PC-9 (cell line): ENCODE measurements at regions not wholly inside any gene's neighbourhood (a gene's known extent, or its start where the extent isn't known, plus 50 kb on each side); places are given as distances from the start of the nearest gene placed in this dataset.

Experiments
- BruUV-seq: library from RNA; stranded (reverse); fragments of 400-500 nt; replicated peaks from 2 replicates; lab custom pipeline; 2021; lab: Mats Ljungman, UMichigan
- CTCF ChIA-PET: fragments of 300-600 bp; sonication (Branson Sonifier 250); formaldehyde crosslinking; loops from one replicate; lab custom pipeline; 2022; ENCODE audit warnings: antibody characterized with exemption; lab: Charles Lee
- POLR2A ChIA-PET: fragments of 300-600 bp; sonication (Branson Sonifier 250); formaldehyde crosslinking; loops from one replicate; lab custom pipeline; 2022; ENCODE audit warnings: antibody characterized with exemption; ENCODE audit not compliant: unreplicated experiment; lab: Charles Lee
- DNase-seq, 2 experiments: peaks; one replicate each; pipeline versions ENCODE4 v3.0.0 to v3.0.0-alpha.2; 2015 to 2022; ENCODE audit warnings: mixed read lengths in 1 of 2
- H2AFZ ChIP-seq: fragments of 200-600 bp; sonication (generic); 2 replicates; pipeline ENCODE4 v1.8.1; 2017; ENCODE audit warnings: antibody characterized with exemption
- H3F3A ChIP-seq: fragments of 200-600 bp; sonication (generic); 2 replicates; pipeline ENCODE4 v1.8.1; 2017; ENCODE audit warnings: antibody characterized with exemption, mild to moderate bottlenecking, low read depth; ENCODE audit not compliant: insufficient read depth
- H3K27ac ChIP-seq: fragments of 200-600 bp; sonication (generic); 2 replicates; pipeline ENCODE4 v1.6.1; 2016; ENCODE audit warnings: mixed run types
- H3K27me3 ChIP-seq: fragments of 200-600 bp; sonication (generic); 2 replicates; pipeline ENCODE4 v1.6.1; 2016; ENCODE audit warnings: low read depth, mixed run types; ENCODE audit not compliant: insufficient read depth
- H3K36me3 ChIP-seq: fragments of 200-600 bp; sonication (generic); 2 replicates; pipeline ENCODE4 v1.6.1; 2016; ENCODE audit warnings: low read depth, mixed run types
- H3K4me1 ChIP-seq: fragments of 200-600 bp; sonication (generic); replicated peaks from 2 replicates; pipeline ENCODE4 v1.6.1; 2016; ENCODE audit warnings: mixed run types; ENCODE audit not compliant: insufficient read depth
- H3K4me2 ChIP-seq: fragments of 200-600 bp; sonication (generic); 2 replicates; pipeline ENCODE4 v1.6.1; 2017; ENCODE audit warnings: mixed run types
- H3K4me3 ChIP-seq: fragments of 200-600 bp; sonication (generic); 2 replicates; pipeline ENCODE4 v1.6.1; 2016; ENCODE audit warnings: mixed run types
- H3K79me2 ChIP-seq: fragments of 200-600 bp; sonication (generic); 2 replicates; pipeline ENCODE4 v1.6.1; 2017; ENCODE audit warnings: low read depth, mixed run types
- H3K9me2 ChIP-seq: fragments of 200-600 bp; sonication (generic); 2 replicates; pipeline ENCODE4 v1.8.1; 2017; ENCODE audit warnings: mild to moderate bottlenecking; ENCODE audit not compliant: insufficient read depth
- H3K9me3 ChIP-seq: fragments of 200-600 bp; sonication (generic); 2 replicates; pipeline ENCODE4 v1.8.1; 2016; ENCODE audit warnings: low read depth; ENCODE audit not compliant: insufficient read depth
- H4K20me1 ChIP-seq: fragments of 200-600 bp; sonication (generic); 2 replicates; pipeline ENCODE4 v1.8.1; 2017; ENCODE audit not compliant: insufficient read depth
- CTCF ChIP-seq: fragments of 200-600 bp; sonication (generic); conservative IDR thresholded peaks from 2 replicates; pipeline ENCODE4 v1.6.1; 2017; ENCODE audit warnings: mixed run types, antibody characterized with exemption, mild to moderate bottlenecking, moderate library complexity
- EZH2 ChIP-seq: fragments of 200-600 bp; sonication (generic); IDR thresholded peaks from 2 replicates; pipeline ENCODE4 v1.8.0; 2017; ENCODE audit warnings: antibody characterized with exemption, low read depth
- intact Hi-C: fragments of 100-400 bp; cut with micrococcal nuclease; formaldehyde crosslinking; loops from one replicate; pipeline ENCODE4 v1.10.0; 2022; ENCODE audit not compliant: unreplicated experiment

DNA sequence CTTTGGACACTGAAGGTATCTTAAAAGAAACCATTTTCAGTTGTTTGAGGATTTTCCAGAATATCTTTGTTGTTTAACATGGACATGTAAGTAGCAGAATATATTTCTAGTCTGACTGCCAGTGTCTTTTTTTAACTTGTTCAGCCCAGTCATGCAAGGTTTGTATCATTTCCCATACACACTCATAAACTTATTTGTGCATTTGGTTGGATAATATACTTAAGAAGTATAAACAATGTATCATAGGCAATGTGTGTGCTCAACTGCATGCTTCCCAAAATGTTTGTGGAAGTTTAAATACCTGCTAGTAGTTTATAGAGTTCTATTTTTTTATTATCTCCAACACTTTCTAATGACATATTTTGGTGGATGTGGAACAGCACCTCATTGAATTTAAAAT lies 707.4 kb upstream of the FBXO33 start:
- Histone ChIP-seq H3K79me2 (no peaks in the 10 kb centered on the region), H3K9me2 (no peaks in the 10 kb centered on the region), H3F3A (no peaks in the 10 kb centered on the region), H3K27ac (no peak overlapping the region), H3K9me3 (no peaks in the 10 kb centered on the region), H3K36me3 (no peaks in the 10 kb centered on the region), H2AFZ (no peak overlapping the region), H3K27me3 (no peaks in the 10 kb centered on the region), H3K4me1 (no peaks in the 10 kb centered on the region), H4K20me1 (no peaks in the 10 kb centered on the region), H3K4me3 (no peak overlapping the region), H3K4me2 (no peak overlapping the region)
- intact Hi-C loops: no loop called here
- BruUV-seq: no TSS peak
- CTCF ChIA-PET: no interaction called here
- POLR2A ChIA-PET: no interaction called here
- TF ChIP-seq CTCF (no peak), EZH2 (no peak)
- no peak for DNase-seq

- BruUV-seq: no TSS peak
- ChIA-PET POLR2A (no interaction called here), CTCF (no interaction called here)
- no peak overlapping the region for H2AFZ ChIP-seq
- intact Hi-C loops: no loop called here
- H3K4me2 ChIP-seq: no peak overlapping the region
- TF ChIP-seq CTCF (no peak), EZH2 (no peak)
- H3K27ac ChIP-seq: no peak overlapping the region
- H4K20me1 ChIP-seq: no peaks in the 10 kb centered on the region
- H3K4me3 ChIP-seq: no peak overlapping the region
- H3K27me3 ChIP-seq: no peaks in the 10 kb centered on the region
- H3K36me3 ChIP-seq: no peaks in the 10 kb centered on the region
- H3F3A ChIP-seq: no peaks in the 10 kb centered on the region
- H3K9me3 ChIP-seq: no peaks in the 10 kb centered on the region
- H3K9me2 ChIP-seq: no peaks in the 10 kb centered on the region
- no peaks in the 10 kb centered on the region for H3K79me2 ChIP-seq
- no peaks in the 10 kb centered on the region for H3K4me1 ChIP-seq
- no peak for DNase-seq
These were observed 701.2 kb upstream of the FBXO33 start for GRCh38 chr14:40133463-40133862.

DNA sequence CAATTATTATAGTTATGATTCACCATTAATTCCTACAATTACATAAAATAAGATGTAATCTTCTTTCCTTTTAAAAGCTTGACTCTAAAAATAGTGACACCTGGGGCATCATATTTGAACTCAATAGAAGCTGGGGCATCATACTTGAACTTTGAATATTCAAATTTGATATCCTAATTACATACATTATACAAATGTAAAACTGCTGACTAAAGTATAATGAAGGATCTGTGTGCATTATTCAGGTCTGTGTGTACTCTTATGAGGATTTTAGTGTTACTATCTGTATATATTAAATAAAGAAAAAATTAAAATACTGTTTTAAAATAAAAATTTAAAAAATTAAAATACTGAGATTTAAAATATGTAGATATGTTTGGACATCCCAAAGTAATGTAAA lies 696.9 kb upstream of the FBXO33 start:
- TF ChIP-seq EZH2 (no peak), CTCF (no peak)
- Histone ChIP-seq H3K9me2 (no peaks in the 10 kb centered on the region), H2AFZ (no peak overlapping the region), H3K27me3 (no peaks in the 10 kb centered on the region), H3K4me3 (no peak overlapping the region), H4K20me1 (no peaks in the 10 kb centered on the region), H3K36me3 (no peaks in the 10 kb centered on the region), H3K4me1 (no peaks in the 10 kb centered on the region), H3K4me2 (no peak overlapping the region), H3K27ac (no peak overlapping the region), H3F3A (no peaks in the 10 kb centered on the region), H3K9me3 (no peaks in the 10 kb centered on the region), H3K79me2 (no peaks in the 10 kb centered on the region)
- DNase-seq: no peak
- POLR2A ChIA-PET: no interaction called here
- CTCF ChIA-PET: no interaction called here
- no TSS peak for BruUV-seq
- intact Hi-C loops: no loop called here
